H9 (cell line): ENCODE measurements at regions not wholly inside any gene's neighbourhood (a gene's known extent, or its start where the extent isn't known, plus 50 kb on each side); places are given as distances from the start of the nearest gene placed in this dataset.
"Not testable (repeated sequence)": the region's sequence is repeated elsewhere in the genome, so short reads cannot be mapped to it uniquely, and the experiment has no call there.

Experiments used
- DNase-seq: peaks from one replicate; pipeline ENCODE4 v3.0.0-alpha.2; 2017
- H2AFZ ChIP-seq: one replicate; pipeline ENCODE4 v1.6.1; 2013; ENCODE audit warnings: mild to moderate bottlenecking, low read length, control low read depth, moderate library complexity
- H2AK5ac ChIP-seq: 2 replicates; pipeline ENCODE4 v1.6.1; 2013; ENCODE audit warnings: low read length, control low read depth, mixed read lengths; ENCODE audit not compliant: insufficient read length
- H2BK120ac ChIP-seq: one replicate; pipeline ENCODE4 v1.6.1; 2013; ENCODE audit warnings: low read depth, mild to moderate bottlenecking, low read length, control low read depth, inconsistent platforms; ENCODE audit not compliant: poor library complexity, severe bottlenecking
- H2BK12ac ChIP-seq: 2 replicates; pipeline ENCODE4 v1.6.1; 2013; ENCODE audit warnings: low read length, control low read depth, mixed read lengths, low read depth; ENCODE audit not compliant: insufficient read length
- H2BK15ac ChIP-seq: 2 replicates; pipeline ENCODE4 v1.6.1; 2013; ENCODE audit warnings: low read depth, low read length, control low read depth
- H2BK20ac ChIP-seq: one replicate; pipeline ENCODE4 v1.6.1; 2013; ENCODE audit warnings: low read depth, mild to moderate bottlenecking, low read length, control low read depth, inconsistent platforms; ENCODE audit not compliant: poor library complexity, severe bottlenecking
- H2BK5ac ChIP-seq: 2 replicates; pipeline ENCODE4 v1.6.1; 2013; ENCODE audit warnings: low read length, control low read depth, mixed read lengths; ENCODE audit not compliant: insufficient read length
- H3K14ac ChIP-seq: 2 replicates; pipeline ENCODE4 v1.6.1; 2013; ENCODE audit warnings: low read length, control low read depth; ENCODE audit not compliant: insufficient read depth
- H3K18ac ChIP-seq: 2 replicates; pipeline ENCODE4 v1.6.1; 2013; ENCODE audit warnings: low read depth, mild to moderate bottlenecking, mixed read lengths, low read length, control low read depth; ENCODE audit not compliant: insufficient read length
- H3K23ac ChIP-seq: 2 replicates; pipeline ENCODE4 v1.6.1; 2013; ENCODE audit warnings: low read length, control low read depth, mixed read lengths, low read depth; ENCODE audit not compliant: insufficient read length
- H3K23me2 ChIP-seq: 2 replicates; pipeline ENCODE4 v1.6.1; 2013; ENCODE audit warnings: low read depth, mild to moderate bottlenecking, mixed read lengths, low read length, control low read depth; ENCODE audit not compliant: insufficient read length, poor library complexity, severe bottlenecking
- H3K27ac ChIP-seq: 2 replicates; pipeline ENCODE4 v1.5.1; 2013; ENCODE audit warnings: low read length, control low read depth, mixed read lengths, low read depth; ENCODE audit not compliant: insufficient read length
- H3K27me3 ChIP-seq: 2 replicates; pipeline ENCODE4 v1.6.1; 2013; ENCODE audit warnings: low read length, control low read depth, inconsistent platforms; ENCODE audit not compliant: insufficient read depth
- H3K4ac ChIP-seq: 2 replicates; pipeline ENCODE4 v1.6.1; 2013; ENCODE audit warnings: low read depth, mild to moderate bottlenecking, control low read depth, inconsistent platforms, low read length, moderate library complexity
- H3K4me1 ChIP-seq: 2 replicates; pipeline ENCODE4 v1.6.1; 2013; ENCODE audit warnings: low read length, control low read depth, inconsistent platforms; ENCODE audit not compliant: insufficient read depth
- H3K4me2 ChIP-seq: 2 replicates; pipeline ENCODE4 v1.6.1; 2013; ENCODE audit warnings: low read length, control low read depth, mixed read lengths; ENCODE audit not compliant: insufficient read length, insufficient read depth
- H3K56ac ChIP-seq: 2 replicates; pipeline ENCODE4 v1.6.1; 2013; ENCODE audit warnings: low read depth, mild to moderate bottlenecking, mixed read lengths, low read length, control low read depth; ENCODE audit not compliant: insufficient read length
- H3K79me1 ChIP-seq: 2 replicates; pipeline ENCODE4 v1.6.1; 2013; ENCODE audit warnings: low read depth, mild to moderate bottlenecking, moderate library complexity, low read length, control low read depth, inconsistent platforms; ENCODE audit not compliant: insufficient read depth, poor library complexity, severe bottlenecking
- H3K79me2 ChIP-seq: 2 replicates; pipeline ENCODE4 v1.6.1; 2013; ENCODE audit warnings: low read length, control low read depth, inconsistent platforms; ENCODE audit not compliant: insufficient read depth
- H3K9ac ChIP-seq: 2 replicates; pipeline ENCODE4 v1.6.1; 2013; ENCODE audit warnings: low read length, control low read depth, mixed read lengths; ENCODE audit not compliant: insufficient read length; ENCODE audit errors: extremely low read depth
- H3K9me3 ChIP-seq: one replicate; pipeline ENCODE4 v1.6.1; 2013; ENCODE audit warnings: low read depth, low read length, inconsistent platforms; ENCODE audit not compliant: control insufficient read depth
- H3T11ph ChIP-seq: one replicate; pipeline ENCODE4 v1.6.1; 2013; ENCODE audit warnings: mild to moderate bottlenecking, low read length, control low read depth, inconsistent platforms
- H4K20me1 ChIP-seq: one replicate; pipeline ENCODE4 v1.6.1; 2013; ENCODE audit not compliant: control insufficient read depth, insufficient read length, insufficient read depth
- H4K5ac ChIP-seq: 2 replicates; pipeline ENCODE4 v1.6.1; 2013; ENCODE audit warnings: low read depth, mild to moderate bottlenecking, mixed read lengths, low read length, control low read depth; ENCODE audit not compliant: insufficient read length
- H4K8ac ChIP-seq: replicated peaks from 2 replicates; pipeline ENCODE4 v1.6.1; 2013; ENCODE audit warnings: low read length, control low read depth, mixed read lengths, low read depth; ENCODE audit not compliant: insufficient read length
- H4K91ac ChIP-seq: 2 replicates; pipeline ENCODE4 v1.6.1; 2013; ENCODE audit warnings: low read depth, mild to moderate bottlenecking, moderate library complexity, mixed read lengths, low read length, control low read depth; ENCODE audit not compliant: insufficient read length
- H3K27ac Mint-ChIP-seq, 3 experiments: 2 replicates in 2 of 3; 3 replicates in 1 of 3; pipeline ENCODE4 v1.8.0; 2020 to 2021; ENCODE audit warnings: mixed read lengths in 3 of 3, mild to moderate bottlenecking in 1 of 3, moderate library complexity in 1 of 3
- H3K27me3 Mint-ChIP-seq: 2 replicates; pipeline ENCODE4 v1.8.0; 2021; ENCODE audit warnings: low read depth, mild to moderate bottlenecking, moderate library complexity, mixed read lengths
- H3K36me3 Mint-ChIP-seq, 3 experiments: 2 replicates in 2 of 3; 3 replicates in 1 of 3; pipeline ENCODE4 v1.8.0; 2020 to 2021; ENCODE audit warnings: low read depth in 3 of 3, mixed read lengths in 3 of 3; ENCODE audit not compliant: insufficient read depth in 1 of 3
- H3K4me1 Mint-ChIP-seq, 2 experiments: 2 replicates each; pipeline ENCODE4 v1.8.0; 2020; ENCODE audit warnings: mixed read lengths in 2 of 2
- H3K4me3 Mint-ChIP-seq, 2 experiments: 2 replicates in 1 of 2; 3 replicates in 1 of 2; pipeline ENCODE4 v1.8.0; 2020 to 2021; ENCODE audit warnings: mild to moderate bottlenecking in 2 of 2, mixed read lengths in 2 of 2, moderate library complexity in 1 of 2
- H3K9me3 Mint-ChIP-seq, 2 experiments: 2 replicates in 1 of 2; 3 replicates in 1 of 2; pipeline ENCODE4 v1.8.0; 2020; ENCODE audit warnings: mild to moderate bottlenecking in 2 of 2, mixed read lengths in 2 of 2, moderate library complexity in 1 of 2
- CTCF ChIP-seq: fragments of 200-600 bp; sonication (generic); conservative IDR thresholded peaks from 3 replicates; pipeline ENCODE4 v1.8.0; 2021; ENCODE audit warnings: antibody characterized with exemption, mild to moderate bottlenecking
- WGBS: extraction: QIAGEN DNeasy Blood & Tissue Kit; methylation state at CpG from one replicate; pipeline ENCODE4 v1.1.7; 2013; ENCODE audit warnings: missing lambda C conversion rate, low lambda C conversion rate, mixed read lengths; ENCODE audit not compliant: insufficient read length; ENCODE audit errors: extremely low coverage; 5-methylcytosine and 5-hydroxymethylcytosine counted together

- no peaks in the 10 kb centered on the region for H4K20me1 ChIP-seq
- no peak for TF ChIP-seq CTCF
- no peak overlapping the region for H3K27ac ChIP-seq
- H2BK20ac ChIP-seq, result no peak overlapping the region
- peaks cover 26 to 41% of the 10 kb centered on the region in 2 experiments for H3K9me3 Mint-ChIP-seq
- no peaks in the 10 kb centered on the region for H3K4me1 Mint-ChIP-seq
- no peak overlapping the region for H2BK120ac ChIP-seq
- H3K27me3 Mint-ChIP-seq, result no peaks in the 10 kb centered on the region; the same call in 1 of the 2 replicates
- peaks cover 14 to 21% (median 19%) of the 10 kb centered on the region in 3 experiments; a peak in 6 of 7 replicates for H3K36me3 Mint-ChIP-seq
- no peak overlapping the region for H2BK12ac ChIP-seq
- no peak overlapping the region for H2AK5ac ChIP-seq
- H4K5ac ChIP-seq, result no peak overlapping the region
- H3K18ac ChIP-seq, result no peak overlapping the region
- no peak overlapping the region for H3K9ac ChIP-seq
- no peak overlapping the region for H3K27ac Mint-ChIP-seq
- H4K91ac ChIP-seq, result no peak overlapping the region
- no peaks in the 10 kb centered on the region for H3K27me3 ChIP-seq
- H3K56ac ChIP-seq, result no peak overlapping the region
- no peak overlapping the region for H2BK15ac ChIP-seq
- H3K14ac ChIP-seq, result no peak overlapping the region
- no CpG with 5 or more reads among the region's 3 CpGs for WGBS
- H3K23ac ChIP-seq, result no peak overlapping the region
- no peak overlapping the region for H3T11ph ChIP-seq
- no peaks in the 10 kb centered on the region for H3K4me1 ChIP-seq
- H3K4ac ChIP-seq, result no peak overlapping the region
- no peaks in the 10 kb centered on the region for H3K79me1 ChIP-seq
- H3K79me2 ChIP-seq, result no peaks in the 10 kb centered on the region
- no peak overlapping the region for H2BK5ac ChIP-seq
- H3K4me3 Mint-ChIP-seq, result no peak overlapping the region
- DNase-seq, result no peak
- peaks cover 18% of the 10 kb centered on the region for H3K9me3 ChIP-seq
- no peak overlapping the region for H4K8ac ChIP-seq
- no peak overlapping the region for H2AFZ ChIP-seq
- no peaks in the 10 kb centered on the region for H3K23me2 ChIP-seq
- H3K4me2 ChIP-seq, result no peak overlapping the region
These were observed 59.4 kb upstream of the NAMPT start for GRCh38 chr7:106344211-106344610.

DNA sequence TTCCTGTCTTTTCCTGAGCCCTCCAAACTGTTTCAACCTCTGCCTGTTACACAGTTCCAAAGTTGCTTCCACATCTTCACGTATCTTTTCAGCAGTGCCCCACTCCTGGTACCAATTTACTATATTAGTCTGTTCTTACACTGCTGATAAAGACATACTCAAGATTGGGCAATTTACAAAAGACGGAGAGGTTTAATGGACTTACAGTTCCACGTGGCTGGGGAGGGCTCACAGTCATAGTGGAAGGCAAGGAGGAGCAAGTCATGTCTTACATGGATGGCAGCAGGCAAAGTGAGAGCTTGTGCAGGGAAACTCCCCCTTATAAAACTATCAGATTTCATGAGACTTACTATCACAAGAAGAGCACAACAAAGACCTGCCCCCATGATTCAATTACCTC, 57.3 kb upstream of the NAMPT start:
- WGBS, result no CpG with 5 or more reads among the region's 3 CpGs
- H3K9me3 Mint-ChIP-seq, result peaks cover 29 to 46% of the 10 kb centered on the region in 2 experiments
- H3K4ac ChIP-seq, result not testable (repeated sequence)

More for the DNA sequence above, 57.3 kb upstream of the NAMPT start:
- H3T11ph ChIP-seq, H2AK5ac ChIP-seq, DNase-seq, H3K23me2 ChIP-seq, H3K4me1 ChIP-seq, H3K18ac ChIP-seq, H3K27me3 ChIP-seq, H3K4me3 Mint-ChIP-seq, H3K79me1 ChIP-seq, H3K4me1 Mint-ChIP-seq, H3K79me2 ChIP-seq, H3K56ac ChIP-seq, H2BK120ac ChIP-seq, H2BK5ac ChIP-seq, H4K91ac ChIP-seq, H2BK15ac ChIP-seq, H2BK20ac ChIP-seq, H3K9ac ChIP-seq, H3K27me3 Mint-ChIP-seq, H4K20me1 ChIP-seq, H3K23ac ChIP-seq, H3K27ac Mint-ChIP-seq, H4K8ac ChIP-seq, H4K5ac ChIP-seq, H2BK12ac ChIP-seq, H3K27ac ChIP-seq, H3K4me2 ChIP-seq, H2AFZ ChIP-seq, H3K14ac ChIP-seq: not testable (repeated sequence)
- peaks cover 18% of the 10 kb centered on the region for H3K9me3 ChIP-seq
- H3K36me3 Mint-ChIP-seq, result peaks cover 11 to 30% (median 23%) of the 10 kb centered on the region in 3 experiments; a peak in 6 of 7 replicates
